GM12878 (cell line): ENCODE measurements at regions not wholly inside any gene's neighbourhood (a gene's known extent, or its start where the extent isn't known, plus 50 kb on each side); places are given as distances from the start of the nearest gene placed in this dataset.

ENCODE experiments used
- ATAC-seq: fragments of 200-7000 bp; cut with Tn5 transposase; 3 replicates; pipeline ENCODE4 v1.9.1; 2020; ENCODE audit warnings: mild to moderate bottlenecking, moderate library complexity
- BruUV-seq: library from RNA; stranded (reverse); fragments of 400-500 nt; replicated peaks from 2 replicates; lab custom pipeline; 2021; lab: Mats Ljungman, UMichigan
- CTCF ChIA-PET: fragments of 300-600 bp; sonication (Branson Sonifier 250); formaldehyde crosslinking; extraction: SDS; loops from one replicate; lab custom pipeline; 2021; ENCODE audit warnings: inconsistent platforms; lab: Yijun Ruan, JAX
- POLR2A ChIA-PET: fragments of 350-600 bp; formaldehyde crosslinking; extraction: SDS; loops from one replicate; lab custom pipeline; 2021; ENCODE audit warnings: inconsistent platforms; lab: Charles Lee
- RAD21 ChIA-PET: fragments of 300-600 bp; sonication (Branson Sonifier 250); formaldehyde crosslinking; loops from one replicate; lab custom pipeline; 2023; ENCODE audit warnings: antibody characterized with exemption; ENCODE audit not compliant: unreplicated experiment; lab: Charles Lee
- SMC1A ChIA-PET: fragments of 300-600 bp; sonication (Branson Sonifier 250); formaldehyde crosslinking; loops from one replicate; lab custom pipeline; 2023; ENCODE audit not compliant: unreplicated experiment, uncharacterized antibody; lab: Charles Lee
- DNase-seq: peaks from one replicate; pipeline ENCODE4 v3.0.0-alpha.2; 2011; ENCODE audit warnings: low read depth, low spot score
- FAIRE-seq: peaks from 3 replicates; lab custom pipeline; 2011; peaks lifted over from hg19 to GRCh38; lab: Jason Lieb, UNC
- H2AFZ ChIP-seq: 2 replicates; pipeline ENCODE4 v1.6.0; 2011; ENCODE audit warnings: low read depth, low read length, control low read depth; ENCODE audit not compliant: control insufficient read depth
- H3K27ac ChIP-seq: 2 replicates; pipeline ENCODE4 v1.5.1; 2011; ENCODE audit warnings: control low read depth; ENCODE audit not compliant: control insufficient read depth, insufficient read depth
- H3K27me3 ChIP-seq, 2 experiments: replicated peaks in 1 of 2; 2 replicates each; pipeline versions ENCODE4 v1.6.0 to v1.6.1; 2011; ENCODE audit warnings: low read length in 1 of 2; ENCODE audit not compliant: control insufficient read depth in 2 of 2, insufficient read depth in 2 of 2
- H3K36me3 ChIP-seq, 2 experiments: 2 replicates each; pipeline ENCODE4 v1.5.1; 2011; ENCODE audit warnings: low read length in 1 of 2; ENCODE audit not compliant: control insufficient read depth in 2 of 2, insufficient read depth in 2 of 2
- H3K4me1 ChIP-seq: 2 replicates; pipeline ENCODE4 v1.6.1; 2011; ENCODE audit warnings: mild to moderate bottlenecking, low read length, moderate library complexity, mixed read lengths; ENCODE audit not compliant: control insufficient read depth, insufficient read depth
- H3K4me2 ChIP-seq: 2 replicates; pipeline ENCODE4 v1.6.0; 2011; ENCODE audit warnings: control low read depth; ENCODE audit not compliant: control insufficient read depth, insufficient read depth
- H3K4me3 ChIP-seq: fragments of 200-600 bp; sonication (generic); 2 replicates; pipeline ENCODE4 v1.5.1; 2016
- H3K79me2 ChIP-seq: 2 replicates; pipeline ENCODE4 v1.6.0; 2011; ENCODE audit warnings: low read length; ENCODE audit not compliant: control insufficient read depth, insufficient read depth
- H3K9ac ChIP-seq: 2 replicates; pipeline ENCODE4 v1.8.0; 2011; ENCODE audit warnings: low read length, control low read depth, mixed read lengths; ENCODE audit not compliant: control insufficient read depth, insufficient read depth
- H3K9me3 ChIP-seq: replicated peaks from 3 replicates; pipeline ENCODE4 v1.5.1; 2011; ENCODE audit warnings: mild to moderate bottlenecking, low read length; ENCODE audit not compliant: control insufficient read depth, insufficient read depth
- H4K20me1 ChIP-seq: 2 replicates; pipeline ENCODE4 v1.6.0; 2011; ENCODE audit not compliant: control insufficient read depth, insufficient read depth
- ATF7 ChIP-seq: fragments of 450-650 bp; IDR thresholded peaks from 2 replicates; pipeline ENCODE4 v1.6.1; 2016; ENCODE audit warnings: low read depth, mild to moderate bottlenecking
- EGR1 ChIP-seq, 2 experiments: IDR thresholded peaks; 1 replicate in 1 of 2; 2 replicates in 1 of 2; pipeline ENCODE4 v1.6.1; 2011 to 2012; ENCODE audit warnings: low read depth in 2 of 2, low read length in 2 of 2, borderline replicate concordance in 1 of 2, mild to moderate bottlenecking in 1 of 2, moderate library complexity in 1 of 2
- IRF4 ChIP-seq: IDR thresholded peaks from 2 replicates; pipeline ENCODE4 v1.6.1; 2011; ENCODE audit warnings: low read depth, low read length
- KAT2A ChIP-seq: conservative IDR thresholded peaks from 2 replicates; pipeline ENCODE4 v1.6.1; 2011; ENCODE audit warnings: low read depth, low read length; ENCODE audit not compliant: control insufficient read depth
- MYB ChIP-seq: fragments of 150-350 bp; IDR thresholded peaks from 2 replicates; pipeline ENCODE4 v1.6.1; 2014; ENCODE audit warnings: mild to moderate bottlenecking, low read depth, low read length, borderline replicate concordance
- RBBP5 ChIP-seq: fragments of 200-600 bp; sonication (generic); conservative IDR thresholded peaks from 2 replicates; pipeline ENCODE4 v1.6.1; 2016
- SIN3A ChIP-seq: IDR thresholded peaks from 2 replicates; pipeline ENCODE4 v1.6.1; 2012; ENCODE audit warnings: low read depth, low read length, improper control_type of control experiment
- TCF3 ChIP-seq: IDR thresholded peaks from 2 replicates; pipeline ENCODE4 v1.6.1; 2012; ENCODE audit warnings: low read depth, mild to moderate bottlenecking, low read length, borderline replicate concordance; ENCODE audit not compliant: insufficient read depth
- WGBS: methylation state at CpG from one replicate; pipeline ENCODE4 v1.1.6; 2016; ENCODE audit warnings: low lambda C conversion rate; ENCODE audit not compliant: insufficient replicate concordance, insufficient coverage; ENCODE audit errors: missing lambda C conversion rate; 5-methylcytosine and 5-hydroxymethylcytosine counted together
- in situ Hi-C: fragments of 300-500 bp; cut with MboI; formaldehyde crosslinking; loops from 9 replicates; pipeline ENCODE4 v1.14.3; 2018; ENCODE audit warnings: mixed read lengths
- intact Hi-C: fragments of 100-400 bp; cut with micrococcal nuclease; formaldehyde crosslinking; loops from one replicate; pipeline ENCODE4 v1.14.2; 2022; ENCODE audit not compliant: unreplicated experiment
- TF ChIP-seq, protein P1 (sequence below): fragments of 450-650 bp; IDR thresholded peaks from 2 replicates; pipeline ENCODE4 v1.6.1; 2016; ENCODE audit warnings: mild to moderate bottlenecking

GRCh38 chr6:50330347-50330746 lies 280.6 kb upstream of the DEFB112 start (continued):
- TF ChIP-seq MYB (no peak), TCF3 (no peak)

DNA sequence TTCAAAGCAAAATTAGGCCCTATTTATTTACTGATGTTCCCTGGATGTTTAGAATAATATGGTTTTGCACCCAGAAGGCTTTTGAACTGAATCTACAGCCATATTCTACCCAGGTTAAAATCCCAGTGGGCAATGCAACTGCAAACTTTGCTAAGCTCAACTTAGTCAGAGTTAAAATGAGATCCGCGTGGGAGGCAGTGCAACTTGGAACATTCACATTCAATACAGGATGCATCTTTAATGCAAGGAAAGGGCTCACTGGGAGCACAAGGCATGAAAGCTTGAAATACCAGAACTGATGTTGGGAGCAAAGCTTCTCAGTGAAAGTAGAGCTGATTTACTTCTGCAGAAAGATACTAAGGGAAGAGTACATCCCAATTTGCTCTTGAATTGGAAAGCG lies 281.2 kb upstream of the DEFB112 start:
- ChIA-PET POLR2A (no interaction called here), RAD21 (no interaction called here), CTCF (no interaction called here), SMC1A (no interaction called here)
- Histone ChIP-seq H2AFZ (no peak overlapping the region), H4K20me1 (no peaks in the 10 kb centered on the region), H3K4me2 (no peak overlapping the region), H3K9ac (no peak overlapping the region), H3K9me3 (no peaks in the 10 kb centered on the region), H3K4me1 (no peaks in the 10 kb centered on the region), H3K36me3 (no peaks in the 10 kb centered on the region), H3K79me2 (no peaks in the 10 kb centered on the region), H3K27ac (no peak overlapping the region), H3K27me3 (no peaks in the 10 kb centered on the region), H3K4me3 (no peak overlapping the region)
- FAIRE-seq (no peak), ATAC-seq (no peak), DNase-seq (no peak)
- TF ChIP-seq IRF4, result no peak
- no peak for TF ChIP-seq SIN3A
- no peak for TF ChIP-seq RBBP5
- TF ChIP-seq KAT2A, result no peak
- no peak for TF ChIP-seq ATF7
- TF ChIP-seq, protein P1, sequence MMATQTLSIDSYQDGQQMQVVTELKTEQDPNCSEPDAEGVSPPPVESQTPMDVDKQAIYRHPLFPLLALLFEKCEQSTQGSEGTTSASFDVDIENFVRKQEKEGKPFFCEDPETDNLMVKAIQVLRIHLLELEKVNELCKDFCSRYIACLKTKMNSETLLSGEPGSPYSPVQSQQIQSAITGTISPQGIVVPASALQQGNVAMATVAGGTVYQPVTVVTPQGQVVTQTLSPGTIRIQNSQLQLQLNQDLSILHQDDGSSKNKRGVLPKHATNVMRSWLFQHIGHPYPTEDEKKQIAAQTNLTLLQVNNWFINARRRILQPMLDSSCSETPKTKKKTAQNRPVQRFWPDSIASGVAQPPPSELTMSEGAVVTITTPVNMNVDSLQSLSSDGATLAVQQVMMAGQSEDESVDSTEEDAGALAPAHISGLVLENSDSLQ, result no peak
- no peak for TF ChIP-seq EGR1 (IDR thresholded peaks at IDR 0.05; ENCODE audit: borderline replicate concordance in 1 of 2, low read depth in 2 of 2, low read length in 2 of 2)
- 67% methylated on average over 3 of the region's 3 CpGs for WGBS
- BruUV-seq, result no TSS peak
- in situ Hi-C loops, result no loop called here
- intact Hi-C loops, result no loop called here
